ENCODE measurements at regions not wholly inside any gene's neighbourhood (a gene's known extent, or its start where the extent isn't known, plus 50 kb on each side); places are given as distances from the start of the nearest gene placed in this dataset.

DNA sequence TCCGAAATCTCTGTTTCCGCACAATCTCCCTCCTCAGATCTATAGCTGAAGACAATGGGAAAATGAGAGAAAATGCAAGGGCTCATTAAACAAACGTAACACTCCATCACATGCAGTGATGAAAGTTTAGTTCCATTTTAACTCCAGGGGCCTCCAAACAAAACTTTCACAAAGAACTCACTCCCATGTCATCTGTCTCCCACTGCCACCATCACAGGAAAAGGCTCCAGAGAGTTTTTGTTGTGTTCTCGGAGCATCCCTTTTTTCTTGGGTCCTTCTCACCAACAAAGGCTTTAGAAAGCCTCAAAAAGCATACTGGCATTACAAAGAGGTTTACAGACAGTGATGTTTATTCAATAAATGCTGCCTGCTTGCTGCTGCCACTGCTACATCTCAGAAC lies 339.6 kb downstream of the TPBG start:
- TF ChIP-seq RAD21 (IDR thresholded peaks at IDR 0.05; ENCODE audit: low read depth) (no peak), NFIC (IDR thresholded peaks at IDR 0.05) (no peak), CEBPB (IDR thresholded peaks at IDR 0.05) (no peak), TCF12 (IDR thresholded peaks at IDR 0.05; ENCODE audit: low read depth) (no peak), EP300 (IDR thresholded peaks at IDR 0.05; ENCODE audit: borderline replicate concordance) (no peak), TAF1 (IDR thresholded peaks at IDR 0.05; ENCODE audit: low read depth) (no peak), CREB1 (IDR thresholded peaks at IDR 0.05; ENCODE audit: low read depth) (no peak), TEAD4 (IDR thresholded peaks at IDR 0.05) (no peak), YY1 (IDR thresholded peaks at IDR 0.05; ENCODE audit: low read depth) (no peak), EGR1 (IDR thresholded peaks at IDR 0.05) (no peak), FOXM1 (IDR thresholded peaks at IDR 0.05; ENCODE audit: borderline replicate concordance, low read depth) (no peak), REST (IDR thresholded peaks at IDR 0.05; ENCODE audit: low read depth) (no peak), MAX (IDR thresholded peaks at IDR 0.05) (no peak), ZBTB7A (IDR thresholded peaks at IDR 0.05; ENCODE audit: low read depth) (no peak)

DNA sequence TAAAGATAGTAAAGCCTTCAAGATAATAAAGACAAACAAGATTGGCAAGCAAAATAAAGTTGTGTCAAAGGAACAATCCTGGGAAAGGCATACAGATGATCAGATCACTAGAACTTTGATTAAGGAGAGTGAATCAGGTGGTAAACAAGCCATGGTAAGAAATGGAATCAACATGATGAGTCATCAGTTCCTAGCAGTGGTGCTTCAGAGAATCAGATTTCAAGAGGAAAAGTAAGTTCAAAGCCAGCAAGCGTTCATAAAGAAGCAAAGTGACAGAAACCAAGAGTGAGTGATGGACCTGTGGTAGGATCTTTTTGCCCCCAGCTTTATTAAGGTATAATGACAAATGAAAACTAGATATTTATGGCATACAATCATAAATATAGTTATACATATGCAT lies 340.4 kb downstream of the TPBG start:
- TF ChIP-seq ZBTB7A (IDR thresholded peaks at IDR 0.05; ENCODE audit: low read depth) (no peak), TCF12 (IDR thresholded peaks at IDR 0.05; ENCODE audit: low read depth) (no peak), REST (IDR thresholded peaks at IDR 0.05; ENCODE audit: low read depth) (no peak), TAF1 (IDR thresholded peaks at IDR 0.05; ENCODE audit: low read depth) (no peak), EP300 (IDR thresholded peaks at IDR 0.05; ENCODE audit: borderline replicate concordance) (no peak), MAX (IDR thresholded peaks at IDR 0.05) (no peak), EGR1 (IDR thresholded peaks at IDR 0.05) (no peak), TEAD4 (IDR thresholded peaks at IDR 0.05) (no peak), USF1 (IDR thresholded peaks at IDR 0.05) (no peak)

DNA sequence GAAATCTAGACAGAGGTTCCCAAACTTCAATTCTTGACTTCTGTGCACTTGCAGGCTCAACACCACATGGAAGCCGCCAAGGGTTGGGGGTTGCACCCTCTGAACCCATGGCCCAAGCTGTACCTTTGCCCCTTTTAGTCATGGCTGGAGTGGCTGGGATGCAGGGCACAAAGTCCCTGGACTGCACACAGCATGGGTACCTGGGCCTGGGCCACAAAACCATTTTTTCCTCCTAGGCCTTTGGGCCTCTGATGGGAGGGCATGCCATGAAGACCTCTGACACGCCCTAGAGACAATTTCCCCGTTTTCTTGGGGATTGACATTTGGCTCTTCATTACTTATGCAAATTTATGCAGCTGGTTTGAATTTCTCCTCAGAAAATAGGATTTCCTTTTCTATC lies 342.0 kb downstream of the TPBG start:
- TF ChIP-seq MAX (IDR thresholded peaks at IDR 0.05) = no peak
- no peak for TF ChIP-seq EP300 (IDR thresholded peaks at IDR 0.05; ENCODE audit: borderline replicate concordance)
- no peak for TF ChIP-seq USF1 (IDR thresholded peaks at IDR 0.05)
- TF ChIP-seq REST (IDR thresholded peaks at IDR 0.05; ENCODE audit: low read depth) = no peak
- no peak for TF ChIP-seq FOXM1 (IDR thresholded peaks at IDR 0.05; ENCODE audit: borderline replicate concordance, low read depth)
- no peak for TF ChIP-seq YY1 (IDR thresholded peaks at IDR 0.05; ENCODE audit: low read depth)
- no peak for TF ChIP-seq TCF12 (IDR thresholded peaks at IDR 0.05; ENCODE audit: low read depth)
- TF ChIP-seq NFIC (IDR thresholded peaks at IDR 0.05) = no peak
- TF ChIP-seq EGR1 (IDR thresholded peaks at IDR 0.05) = no peak
- TF ChIP-seq CEBPB (IDR thresholded peaks at IDR 0.05) = no peak
- TF ChIP-seq RAD21 (IDR thresholded peaks at IDR 0.05; ENCODE audit: low read depth) = no peak
- no peak for TF ChIP-seq TAF1 (IDR thresholded peaks at IDR 0.05; ENCODE audit: low read depth)
- TF ChIP-seq CREB1 (IDR thresholded peaks at IDR 0.05; ENCODE audit: low read depth) = no peak
- TF ChIP-seq ZBTB7A (IDR thresholded peaks at IDR 0.05; ENCODE audit: low read depth) = no peak
- no peak for TF ChIP-seq TEAD4 (IDR thresholded peaks at IDR 0.05)

DNA sequence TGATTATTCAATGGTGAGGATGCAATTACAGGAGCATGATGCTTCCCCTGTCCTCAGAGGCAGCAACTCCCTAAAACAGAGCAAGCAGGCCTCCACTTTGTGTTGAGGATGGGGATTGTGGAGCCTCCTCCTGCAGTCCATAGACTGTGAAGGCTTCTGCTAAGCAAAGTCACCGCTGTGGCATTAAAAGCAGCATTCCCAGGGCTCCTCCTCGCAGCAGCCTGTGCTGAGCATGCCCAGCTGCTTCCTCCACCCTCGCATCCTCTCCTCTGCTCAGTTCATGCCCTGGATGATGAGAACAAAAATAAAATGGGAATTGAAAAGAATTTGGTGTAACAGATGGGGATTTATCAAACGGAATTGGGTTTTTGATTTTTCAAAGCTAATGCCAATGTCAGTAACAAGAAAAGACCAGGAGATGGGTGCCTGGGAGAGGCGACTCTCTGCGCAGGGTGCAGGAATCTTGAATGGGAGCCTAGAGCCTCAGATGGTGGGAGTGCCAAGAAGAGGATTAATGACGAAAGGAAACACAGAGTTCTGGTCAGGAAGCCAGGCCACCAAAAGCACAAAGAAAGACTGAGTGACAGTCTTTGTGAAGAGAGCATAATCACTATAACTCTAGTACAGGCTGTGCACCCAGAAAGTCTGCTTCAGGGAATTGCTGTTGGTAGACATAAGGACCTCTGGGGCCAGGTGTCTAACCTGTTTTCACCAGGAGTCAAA lies 347.6 kb downstream of the TPBG start:
- TF ChIP-seq TEAD4 (IDR thresholded peaks at IDR 0.05) = no peak
- TF ChIP-seq TAF1 (IDR thresholded peaks at IDR 0.05; ENCODE audit: low read depth) = no peak
- no peak for TF ChIP-seq REST (IDR thresholded peaks at IDR 0.05; ENCODE audit: low read depth)
- no peak for TF ChIP-seq CEBPB (IDR thresholded peaks at IDR 0.05)
- TF ChIP-seq FOXM1 (IDR thresholded peaks at IDR 0.05; ENCODE audit: borderline replicate concordance, low read depth) = no peak
- no peak for TF ChIP-seq TCF12 (IDR thresholded peaks at IDR 0.05; ENCODE audit: low read depth)
- no peak for TF ChIP-seq CREB1 (IDR thresholded peaks at IDR 0.05; ENCODE audit: low read depth)
- no peak for TF ChIP-seq USF1 (IDR thresholded peaks at IDR 0.05)
- no peak for TF ChIP-seq NFIC (IDR thresholded peaks at IDR 0.05)
- TF ChIP-seq RAD21 (IDR thresholded peaks at IDR 0.05; ENCODE audit: low read depth) = no peak
- no peak for TF ChIP-seq EP300 (IDR thresholded peaks at IDR 0.05; ENCODE audit: borderline replicate concordance)
- TF ChIP-seq YY1 (IDR thresholded peaks at IDR 0.05; ENCODE audit: low read depth) = no peak
- no peak for TF ChIP-seq ZBTB7A (IDR thresholded peaks at IDR 0.05; ENCODE audit: low read depth)
- no peak for TF ChIP-seq MAX (IDR thresholded peaks at IDR 0.05)
- TF ChIP-seq EGR1 (IDR thresholded peaks at IDR 0.05) = no peak
